Subcutaneous abdominal adipose tissue (tissue), 5 donors: ENCODE measurements at regions not wholly inside any gene's neighbourhood (a gene's known extent, or its start where the extent isn't known, plus 50 kb on each side); places are given as distances from the start of the nearest gene placed in this dataset.

ENCODE experiments used
- H3K27ac ChIP-seq: one replicate; pipeline ENCODE4 v1.7.0; 2013; ENCODE audit warnings: low read depth, mild to moderate bottlenecking, inconsistent platforms, low read length, moderate library complexity
- H3K27me3 ChIP-seq, 5 donors: one replicate each; pipeline ENCODE4 v1.7.0; 2013; ENCODE audit warnings: low read length in 5 of 5, inconsistent platforms in 1 of 5; ENCODE audit not compliant: control insufficient read depth in 5 of 5, insufficient read depth in 4 of 5
- H3K36me3 ChIP-seq, 5 donors: one replicate each; pipeline ENCODE4 v1.7.0; 2013; ENCODE audit warnings: low read length in 5 of 5; ENCODE audit not compliant: control insufficient read depth in 5 of 5, insufficient read depth in 5 of 5
- H3K4me1 ChIP-seq, 5 donors: one replicate each; pipeline ENCODE4 v1.7.0; 2013; ENCODE audit warnings: low read length in 5 of 5, mild to moderate bottlenecking in 3 of 5, moderate library complexity in 1 of 5; ENCODE audit not compliant: control insufficient read depth in 5 of 5, insufficient read depth in 5 of 5
- H3K4me3 ChIP-seq, 5 donors: one replicate each; pipeline ENCODE4 v1.7.0; 2013; ENCODE audit warnings: low read length in 5 of 5, low read depth in 1 of 5
- H3K9ac ChIP-seq, 5 donors: one replicate each; pipeline ENCODE4 v1.7.0; 2013; ENCODE audit warnings: low read length in 5 of 5, mild to moderate bottlenecking in 4 of 5, moderate library complexity in 3 of 5
- H3K9me3 ChIP-seq, 5 donors: one replicate each; pipeline ENCODE4 v1.7.0; 2013; ENCODE audit warnings: low read length in 5 of 5; ENCODE audit not compliant: control insufficient read depth in 5 of 5
- donor health status: healthy.
- donor health status: healthy.
- donor health status: healthy.
- donor health status: healthy.
- donor health status: healthy.

DNA sequence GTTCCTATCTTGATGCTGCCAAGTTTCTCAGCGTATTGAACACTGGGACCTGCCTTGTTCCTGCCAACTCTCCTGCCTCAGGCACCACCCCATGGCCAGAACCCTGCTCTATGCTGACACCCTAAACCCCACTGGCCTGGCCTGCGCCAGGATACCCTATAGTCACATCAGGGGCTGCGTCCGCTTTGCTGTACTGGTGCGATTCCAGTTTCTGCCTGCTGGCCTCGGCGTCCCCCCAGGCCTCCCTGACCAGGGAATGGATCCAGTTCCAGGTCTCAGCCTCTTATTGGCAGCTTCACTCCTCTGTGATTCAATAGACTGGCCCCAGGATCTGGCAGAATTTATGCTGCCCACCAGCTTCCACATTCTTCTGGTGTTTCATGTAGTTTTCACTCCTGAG, 55.0 kb downstream of the GPR6 start:
- no peak overlapping the region for H3K9ac ChIP-seq
- no peaks in the 10 kb centered on the region for H3K27me3 ChIP-seq
- peaks cover 0 to 7% (median 0%) of the 10 kb centered on the region in 5 donors for H3K4me1 ChIP-seq
- H3K36me3 ChIP-seq, result no peaks in the 10 kb centered on the region
- H3K27ac ChIP-seq, result no peak overlapping the region
- H3K4me3 ChIP-seq, result no peak overlapping the region
- H3K9me3 ChIP-seq, result no peaks in the 10 kb centered on the region

DNA sequence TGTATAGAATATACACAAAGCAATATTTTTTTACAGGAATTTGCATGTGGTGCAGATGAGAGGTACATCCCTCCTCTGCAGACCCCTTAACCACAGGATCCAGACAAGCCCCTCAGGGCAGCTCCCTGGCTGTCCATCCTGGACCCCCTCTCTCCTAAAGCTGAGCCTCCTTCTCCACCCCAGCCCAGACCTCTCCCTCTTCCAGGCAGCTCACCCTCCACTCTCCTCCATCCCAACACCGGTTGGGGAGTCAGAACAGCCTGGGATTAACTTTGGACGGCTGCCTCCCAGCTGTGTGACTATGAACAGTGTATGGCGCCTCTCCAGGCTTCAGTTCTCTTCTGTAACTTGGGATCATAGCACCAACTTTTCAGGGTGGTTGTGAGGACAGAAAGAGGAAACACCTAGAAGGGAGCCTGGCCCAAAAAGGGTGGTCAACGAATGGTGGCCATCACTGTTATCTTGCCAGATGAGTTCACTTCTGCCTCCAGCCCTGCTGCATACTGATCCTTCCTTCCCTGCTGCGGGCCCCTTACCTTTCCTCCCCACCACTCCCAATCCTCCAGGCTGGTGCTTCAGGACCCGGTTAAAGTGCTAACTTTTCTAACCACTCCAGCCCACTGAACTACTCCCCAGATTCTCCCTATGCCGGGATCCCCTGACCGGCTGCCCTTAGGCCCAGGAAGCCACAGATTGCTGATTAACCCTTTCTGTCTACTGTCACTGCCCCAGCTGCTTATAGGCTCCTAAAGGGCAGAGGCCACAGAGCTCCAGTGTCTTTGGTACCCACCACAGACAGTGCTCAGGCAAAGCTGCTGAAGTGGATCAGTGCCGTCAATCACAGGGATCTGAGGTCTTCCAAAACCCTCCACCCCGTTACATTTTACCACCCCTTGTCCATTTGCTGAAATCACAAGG, 55.9 kb downstream of the GPR6 start:
- no peak overlapping the region for H3K9ac ChIP-seq
- H3K27ac ChIP-seq, result no peak overlapping the region
- H3K36me3 ChIP-seq, result no peaks in the 10 kb centered on the region
- no peaks in the 10 kb centered on the region for H3K27me3 ChIP-seq
- no peak overlapping the region for H3K4me3 ChIP-seq
- peaks cover 0 to 8% (median 0%) of the 10 kb centered on the region in 5 donors for H3K4me1 ChIP-seq
- no peaks in the 10 kb centered on the region for H3K9me3 ChIP-seq

DNA sequence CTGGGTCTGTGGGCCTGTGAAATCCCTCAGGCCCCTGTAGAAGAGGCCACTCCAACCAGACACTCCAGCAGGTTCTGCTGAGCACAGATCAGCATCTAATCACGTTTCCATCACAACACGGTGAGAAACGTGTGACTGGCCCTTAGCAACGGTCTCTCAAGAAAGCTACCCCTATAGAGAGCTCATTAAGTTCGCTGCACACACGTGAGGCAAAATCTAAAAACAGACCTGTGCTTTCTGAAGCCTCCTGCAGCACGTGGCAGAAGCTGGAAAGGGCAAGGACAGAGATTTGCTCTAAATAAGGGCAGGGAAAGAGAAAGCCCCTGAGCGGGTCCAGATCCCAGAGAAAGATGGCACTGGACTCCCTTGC, 56.5 kb downstream of the GPR6 start:
- no peak overlapping the region for H3K9ac ChIP-seq

DNA sequence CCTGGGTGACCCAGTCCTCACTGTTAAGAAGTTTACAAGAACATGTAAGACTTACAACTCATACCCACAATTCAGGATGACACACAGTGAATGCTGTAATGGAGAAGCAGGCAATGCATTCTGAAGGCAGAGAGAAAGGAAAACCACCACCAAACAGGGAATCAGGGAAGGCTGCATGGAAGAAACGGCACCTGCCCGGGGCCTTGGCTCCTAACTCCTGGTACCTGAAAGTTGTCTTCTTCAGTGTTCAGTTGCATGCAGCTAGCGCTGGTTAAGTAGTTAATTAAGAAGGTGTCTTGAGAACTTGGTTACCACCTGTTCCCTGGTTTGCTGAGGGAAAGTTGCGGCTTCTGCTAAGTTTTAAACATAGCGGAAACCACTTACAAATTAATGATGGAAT, 57.2 kb downstream of the GPR6 start:
- no peak overlapping the region for H3K9ac ChIP-seq
- no peak overlapping the region for H3K4me3 ChIP-seq
- no peaks in the 10 kb centered on the region for H3K36me3 ChIP-seq
- H3K4me1 ChIP-seq, result peaks cover 0 to 11% (median 5%) of the 10 kb centered on the region in 5 donors
- no peaks in the 10 kb centered on the region for H3K9me3 ChIP-seq
- no peaks in the 10 kb centered on the region for H3K27me3 ChIP-seq
- no peak overlapping the region for H3K27ac ChIP-seq

More for the DNA sequence above, 56.5 kb downstream of the GPR6 start:
- no peak overlapping the region for H3K27ac ChIP-seq
- H3K4me1 ChIP-seq, result peaks cover 0 to 10% (median 1%) of the 10 kb centered on the region in 5 donors
- H3K9me3 ChIP-seq, result no peaks in the 10 kb centered on the region
- no peak overlapping the region for H3K4me3 ChIP-seq
- no peaks in the 10 kb centered on the region for H3K36me3 ChIP-seq
- H3K27me3 ChIP-seq, result no peaks in the 10 kb centered on the region

DNA sequence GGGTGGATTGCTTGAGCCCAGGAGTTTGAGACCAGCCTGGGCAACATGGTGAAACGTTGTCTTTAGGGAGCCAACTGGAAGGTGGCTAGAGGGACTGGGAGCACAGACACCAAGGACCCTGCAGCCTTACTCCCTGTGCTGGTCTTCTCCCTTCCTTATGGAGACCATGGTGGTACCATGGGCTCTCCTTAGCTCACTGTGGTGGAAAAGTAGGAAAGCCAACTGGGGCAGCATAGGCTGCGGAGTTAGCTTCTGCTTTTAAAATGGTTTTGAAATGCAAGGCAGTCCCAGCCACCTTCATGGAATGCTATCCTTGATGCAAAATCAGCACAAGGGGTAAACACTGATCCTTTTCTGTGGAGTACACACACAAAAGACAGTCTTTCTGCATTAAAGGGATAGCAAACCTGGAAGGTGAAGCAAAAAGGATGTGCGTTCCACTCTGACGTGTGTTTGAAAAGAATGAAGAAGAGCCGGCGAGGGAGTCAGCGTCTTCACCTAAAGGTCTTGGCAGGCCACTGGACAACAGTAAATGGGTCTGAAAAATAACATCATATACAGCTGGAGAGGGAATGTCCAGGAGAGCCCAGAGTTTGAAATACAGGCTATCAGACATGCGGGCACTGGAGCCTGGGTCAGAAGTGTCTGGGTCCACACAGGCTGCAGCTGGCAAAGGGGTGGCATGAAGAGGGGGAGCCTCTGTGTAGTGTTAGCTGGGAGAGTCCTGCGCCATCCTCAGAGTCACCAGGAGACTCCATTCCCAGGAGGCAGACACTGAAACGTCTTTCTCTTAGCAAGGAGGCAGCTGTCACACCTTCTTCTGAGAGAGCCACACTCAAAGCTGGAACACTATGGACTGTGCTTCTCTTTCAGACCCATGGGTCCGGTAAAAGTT, 58.5 kb downstream of the GPR6 start:
- Histone ChIP-seq H3K9me3 (no peaks in the 10 kb centered on the region), H3K36me3 (no peaks in the 10 kb centered on the region), H3K4me3 (no peak overlapping the region), H3K27me3 (no peaks in the 10 kb centered on the region), H3K4me1 (peaks cover 0 to 11% (median 5%) of the 10 kb centered on the region in 5 donors), H3K9ac (no peak overlapping the region), H3K27ac (no peak overlapping the region)

DNA sequence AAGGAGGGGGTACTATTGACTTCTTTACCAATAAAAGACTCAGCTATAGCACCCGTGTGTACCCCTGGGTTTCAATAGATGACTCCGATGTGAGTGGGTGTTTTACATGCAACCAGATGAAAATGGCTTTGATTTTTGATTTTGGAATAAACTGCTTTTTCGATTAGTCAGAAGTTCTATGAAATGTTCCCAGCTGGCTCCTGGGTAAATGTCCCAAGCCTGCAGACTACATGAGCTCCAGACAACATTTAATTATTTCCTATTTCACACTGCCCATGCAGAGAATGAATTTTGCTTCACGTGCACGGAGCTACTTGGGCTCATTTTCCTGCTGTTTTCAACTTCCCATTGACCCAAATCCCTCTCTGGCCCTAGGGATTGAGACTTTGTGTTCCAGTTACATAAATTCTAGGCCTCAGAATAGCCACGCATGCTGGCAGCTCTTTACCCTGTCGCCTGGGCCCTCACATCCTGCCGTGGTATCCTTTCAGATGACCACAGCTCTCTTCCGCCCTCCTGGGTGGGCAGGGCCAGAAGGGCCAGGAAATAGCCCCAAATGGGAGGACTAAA, 59.7 kb downstream of the GPR6 start:
- H3K27me3 ChIP-seq, result no peaks in the 10 kb centered on the region
- peaks cover 0 to 11% (median 5%) of the 10 kb centered on the region in 5 donors for H3K4me1 ChIP-seq
- H3K4me3 ChIP-seq, result no peak overlapping the region
- no peaks in the 10 kb centered on the region for H3K36me3 ChIP-seq
- H3K9me3 ChIP-seq, result no peaks in the 10 kb centered on the region
- H3K9ac ChIP-seq, result no peak overlapping the region
- H3K27ac ChIP-seq, result no peak overlapping the region

DNA sequence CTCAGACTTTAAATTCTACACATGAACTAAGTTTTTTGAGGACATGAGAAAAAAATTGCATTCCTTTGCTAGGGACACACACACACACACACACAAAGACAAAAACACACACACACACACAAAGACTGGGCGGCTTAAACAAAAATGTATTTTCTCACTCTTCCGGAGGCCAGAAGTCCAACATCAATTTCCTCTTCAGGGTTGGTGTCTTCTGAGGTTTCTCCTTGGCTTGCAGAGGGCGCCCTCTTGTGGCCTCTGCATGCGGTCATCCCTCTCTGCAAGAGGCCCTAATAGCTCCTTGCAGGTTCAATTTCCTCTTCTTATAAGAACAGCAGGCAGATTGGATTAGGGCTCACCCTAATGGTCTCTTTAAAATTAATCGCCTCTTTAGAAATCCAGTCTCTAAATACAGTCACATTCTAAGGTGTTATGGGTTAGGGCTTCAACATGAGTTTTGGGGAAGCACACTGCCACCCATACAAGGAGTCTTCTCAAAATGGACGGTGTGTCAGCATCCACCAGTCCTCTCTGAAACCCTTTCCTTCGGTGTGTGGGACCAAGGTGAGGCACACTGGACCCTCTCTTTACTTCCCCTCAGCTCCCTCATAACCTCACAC, 61.4 kb downstream of the GPR6 start:
- Histone ChIP-seq H3K9ac (no peak overlapping the region), H3K36me3 (no peaks in the 10 kb centered on the region), H3K27me3 (no peaks in the 10 kb centered on the region), H3K4me1 (peaks cover 0 to 11% (median 5%) of the 10 kb centered on the region in 5 donors), H3K4me3 (peak overlapping the region in 2 of 5 donors; percentile 3 to 11), H3K9me3 (no peaks in the 10 kb centered on the region), H3K27ac (no peak overlapping the region)

DNA sequence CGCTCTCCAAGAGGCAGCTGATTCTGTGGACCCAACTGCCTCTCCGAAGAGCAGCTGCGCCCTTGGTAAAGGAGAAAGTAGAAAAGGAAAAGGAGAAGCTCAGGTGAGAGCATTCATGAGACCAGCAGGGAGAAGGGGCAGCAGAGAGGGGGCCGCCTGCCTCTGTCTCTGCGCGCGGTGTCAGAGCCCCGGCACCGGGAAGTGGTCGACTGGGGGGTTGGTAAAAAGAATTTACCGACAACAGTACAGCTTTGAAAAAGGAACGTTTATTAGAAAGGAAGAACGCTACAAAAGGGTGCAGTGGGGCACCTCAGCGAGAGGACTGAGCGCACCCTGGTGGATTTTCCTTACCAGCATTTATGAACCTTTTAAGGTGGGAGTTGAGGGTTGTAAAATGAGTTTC, 61.9 kb downstream of the GPR6 start:
- no peaks in the 10 kb centered on the region for H3K36me3 ChIP-seq
- no peak overlapping the region for H3K9ac ChIP-seq
- no peak overlapping the region for H3K27ac ChIP-seq
- peak overlapping the region in 2 of 5 donors; percentile 3 to 11 for H3K4me3 ChIP-seq
- no peaks in the 10 kb centered on the region for H3K9me3 ChIP-seq
- peaks cover 0 to 11% (median 5%) of the 10 kb centered on the region in 5 donors for H3K4me1 ChIP-seq
- H3K27me3 ChIP-seq, result no peaks in the 10 kb centered on the region

DNA sequence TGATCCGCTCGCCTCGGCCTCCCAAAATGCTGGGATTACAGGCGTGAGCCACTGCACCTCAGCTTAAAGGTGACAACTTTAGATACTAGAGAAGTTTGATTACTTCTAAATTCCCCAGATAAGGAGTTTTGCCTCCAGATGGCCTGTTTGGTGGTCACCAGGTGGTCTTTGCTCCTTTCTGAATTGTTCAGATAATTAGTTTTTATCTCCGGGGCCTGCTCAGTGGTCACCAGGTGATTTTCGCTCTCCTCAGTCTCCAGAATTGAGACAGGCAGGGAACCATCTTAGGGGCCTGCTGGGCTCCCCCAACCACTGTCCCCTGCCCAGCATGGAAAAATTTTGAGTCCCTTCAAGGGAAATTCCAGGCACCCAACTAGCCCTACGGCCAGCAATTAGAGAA, 62.6 kb downstream of the GPR6 start:
- Histone ChIP-seq H3K9me3 (no peaks in the 10 kb centered on the region), H3K36me3 (no peaks in the 10 kb centered on the region), H3K27ac (no peak overlapping the region), H3K27me3 (no peaks in the 10 kb centered on the region), H3K4me1 (peaks cover 0 to 11% (median 5%) of the 10 kb centered on the region in 5 donors), H3K4me3 (no peak overlapping the region), H3K9ac (no peak overlapping the region)
